KG1 (cell line): ENCODE measurements at regions not wholly inside any gene's neighbourhood (a gene's known extent, or its start where the extent isn't known, plus 50 kb on each side); places are given as distances from the start of the nearest gene placed in this dataset.

ENCODE experiments used
- DNase-seq: peaks from one replicate; lab custom pipeline; 2025; lab: John Stamatoyannopoulos, UW

DNA sequence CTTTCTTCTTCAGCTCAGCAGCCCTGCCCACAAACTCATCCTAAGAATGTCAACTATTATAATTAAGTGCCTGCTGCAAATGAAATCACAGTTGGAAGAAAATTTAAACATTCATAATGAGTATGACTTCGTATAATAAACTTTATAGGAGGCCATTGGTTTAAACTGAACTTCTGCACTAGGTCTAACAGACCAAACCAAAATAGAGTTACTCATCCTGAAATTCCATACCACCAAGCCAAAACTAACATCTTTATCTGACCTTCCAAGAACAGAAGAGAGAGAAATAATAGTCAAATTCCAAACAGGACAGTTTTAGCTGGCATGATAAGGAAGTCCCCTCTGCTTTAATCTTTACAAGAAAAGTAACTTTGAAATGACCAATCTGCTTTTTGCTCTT is 472.4 kb upstream of the PRMT6 start:
- DNase-seq: no peak

DNA sequence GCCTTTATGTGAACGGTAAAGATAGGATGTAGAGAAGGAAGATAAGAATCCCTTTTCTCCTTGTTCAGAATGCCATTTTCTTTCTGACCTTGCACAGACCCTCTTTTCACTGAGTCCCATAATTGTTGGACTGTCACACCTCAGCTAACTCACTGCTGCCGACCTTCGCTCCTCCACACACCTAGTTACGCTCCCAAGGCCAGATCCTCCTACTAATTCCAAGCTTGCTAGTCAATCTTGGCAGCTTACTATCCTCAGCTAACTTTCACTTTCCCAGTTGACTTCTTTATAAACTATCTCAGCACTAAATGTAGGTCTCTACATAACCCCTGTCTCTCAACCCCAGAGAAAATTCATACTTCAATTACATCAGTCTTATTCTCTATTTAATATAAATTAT is 471.8 kb upstream of the PRMT6 start:
- DNase-seq: no peak

DNA sequence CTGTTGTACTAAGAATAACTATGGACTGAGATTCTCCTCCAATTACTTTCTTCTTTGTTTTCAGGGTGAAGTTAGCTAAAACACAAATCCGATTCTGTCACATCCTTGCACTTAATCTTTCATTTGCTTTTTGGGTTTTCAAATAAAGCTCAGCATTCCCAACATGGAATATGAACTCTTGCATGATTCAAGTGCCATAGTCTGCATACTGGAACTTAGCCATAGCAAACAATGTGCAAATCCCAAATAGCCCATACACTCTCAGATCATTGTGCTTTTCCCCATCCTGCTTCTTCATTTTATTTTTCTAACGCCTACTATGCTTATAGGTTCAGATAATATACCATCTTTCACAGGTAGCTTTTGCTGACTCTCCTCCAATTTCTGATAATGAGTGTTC is 455.8 kb upstream of the PRMT6 start:
- no peak for DNase-seq

DNA sequence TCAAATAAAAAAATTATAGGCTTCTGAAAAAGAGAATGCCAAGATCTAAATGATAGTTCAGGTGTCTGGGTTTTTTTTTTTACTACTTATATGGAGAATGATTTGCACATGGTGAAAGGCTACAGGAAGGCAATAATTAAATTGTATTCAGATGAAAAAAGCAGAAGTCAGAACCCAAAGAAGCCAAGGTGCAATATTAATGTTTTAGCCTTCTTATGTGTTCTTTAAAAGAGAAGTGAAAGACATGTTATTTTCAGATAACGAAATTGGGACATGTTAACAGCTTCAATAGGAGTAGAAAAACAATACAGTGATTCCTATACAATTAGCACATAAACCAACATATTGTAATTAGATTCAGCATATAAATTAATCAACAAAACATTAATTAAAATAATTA is 452.9 kb upstream of the PRMT6 start:
- DNase-seq: no peak

DNA sequence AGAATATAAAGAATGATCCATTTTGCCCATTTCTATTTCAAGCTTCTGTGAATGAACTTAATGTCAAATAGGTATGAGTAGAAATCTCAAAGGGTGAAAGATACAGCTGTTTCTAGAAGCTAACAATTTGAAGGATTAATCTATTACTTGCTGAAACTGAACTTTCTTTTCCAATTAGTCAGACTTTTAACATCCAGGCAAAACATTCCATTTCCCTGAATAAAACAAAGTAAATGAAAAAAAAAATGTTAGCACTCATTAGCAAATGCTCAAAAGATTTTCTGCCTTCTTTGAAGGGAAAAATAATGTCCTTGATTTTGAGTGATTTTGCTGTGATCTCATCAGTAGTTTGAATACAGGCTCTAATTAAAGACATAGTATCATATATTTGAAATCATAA is 447.6 kb upstream of the PRMT6 start:
- DNase-seq: no peak

DNA sequence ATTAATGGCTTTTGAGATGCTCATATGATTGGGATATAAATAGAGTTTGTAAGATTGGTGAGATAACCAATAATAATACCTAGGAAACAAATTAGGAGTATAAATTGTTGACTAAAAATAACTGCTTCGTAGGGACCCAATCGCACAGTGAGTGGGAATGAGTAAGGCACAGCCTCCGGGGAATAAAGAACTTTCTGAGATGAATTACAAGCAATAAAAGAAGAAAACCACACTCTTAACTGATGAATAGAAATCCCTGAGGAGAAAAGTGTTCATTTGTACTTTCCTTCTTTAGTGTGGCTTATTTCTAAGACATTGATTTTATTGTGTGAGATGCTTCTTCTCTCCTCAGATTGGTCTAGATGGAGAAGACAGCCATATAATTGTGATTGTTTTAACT is 443.4 kb upstream of the PRMT6 start:
- no peak for DNase-seq

DNA sequence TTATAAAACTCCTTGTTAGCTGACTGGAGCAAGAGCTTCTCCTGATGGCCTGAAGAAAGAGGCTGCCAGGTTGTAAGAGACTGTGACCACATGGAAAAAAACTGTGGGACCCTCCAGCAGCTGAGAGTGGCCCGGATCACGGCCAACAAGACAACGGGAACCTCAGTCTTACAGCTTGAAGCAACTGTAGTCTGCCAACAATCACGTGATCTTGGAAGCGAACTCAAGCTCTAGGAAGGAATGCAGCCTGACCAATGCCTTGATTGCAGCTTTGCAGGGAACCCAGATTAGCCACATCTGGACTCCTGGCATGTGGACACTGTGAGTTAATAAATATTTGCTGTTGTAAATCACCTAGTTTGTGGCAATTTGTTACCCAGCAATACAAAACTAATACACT is 442.6 kb upstream of the PRMT6 start:
- DNase-seq: no peak

DNA sequence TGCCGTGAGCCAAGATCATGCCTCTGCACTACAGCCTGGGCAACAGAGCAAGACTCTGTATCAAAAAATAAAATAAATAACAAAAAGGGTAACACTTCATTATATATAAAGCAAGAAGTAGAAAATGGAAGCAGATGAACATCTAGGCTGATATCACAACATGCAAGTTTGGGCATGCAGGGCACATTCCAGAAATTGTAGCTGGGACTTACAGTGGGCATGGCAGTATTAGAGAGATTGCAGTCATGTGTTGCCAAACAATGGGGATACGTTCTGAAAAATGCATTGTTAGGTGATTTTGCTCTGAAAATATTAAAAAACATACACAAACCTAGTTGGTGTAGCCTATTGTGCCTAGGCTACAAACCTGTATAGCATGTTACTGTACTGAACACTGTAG is 441.0 kb upstream of the PRMT6 start:
- no peak for DNase-seq

DNA sequence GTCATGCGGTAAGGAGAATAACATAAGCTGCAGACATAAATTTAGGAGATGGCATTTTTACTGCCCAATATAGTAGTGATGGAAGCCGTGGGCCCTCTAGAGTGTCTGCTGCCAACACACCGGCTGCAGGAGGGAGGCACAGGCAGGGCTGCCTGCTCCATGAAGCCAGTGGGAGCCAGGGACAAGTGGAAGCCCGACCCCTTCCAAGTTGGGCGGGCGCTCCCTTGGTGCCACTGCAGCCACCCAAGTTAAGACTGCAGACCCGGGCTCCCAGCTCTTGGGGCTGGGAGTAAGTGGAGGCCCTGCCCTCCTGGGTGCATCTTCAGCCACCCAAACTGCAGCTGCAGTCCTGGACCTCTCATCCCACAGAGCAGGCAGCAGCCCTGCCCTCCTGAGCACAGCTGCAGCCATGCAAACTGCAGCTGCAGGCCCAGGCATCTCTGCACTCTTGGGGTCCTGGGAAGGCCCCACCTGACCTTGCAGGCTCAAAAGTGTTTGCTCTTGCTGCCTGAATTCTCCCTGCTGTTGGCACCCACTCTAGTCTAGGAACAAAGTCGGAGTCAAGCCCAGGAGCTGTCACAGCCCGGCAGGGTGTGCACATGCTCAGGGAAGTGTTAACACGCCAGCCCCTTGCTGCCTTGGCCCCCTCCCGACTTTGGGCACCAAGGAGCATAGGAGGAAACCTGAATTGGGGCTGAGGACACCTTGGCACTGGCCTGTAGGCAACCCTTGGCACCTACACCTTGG is 437.2 kb upstream of the PRMT6 start:
- DNase-seq: no peak

DNA sequence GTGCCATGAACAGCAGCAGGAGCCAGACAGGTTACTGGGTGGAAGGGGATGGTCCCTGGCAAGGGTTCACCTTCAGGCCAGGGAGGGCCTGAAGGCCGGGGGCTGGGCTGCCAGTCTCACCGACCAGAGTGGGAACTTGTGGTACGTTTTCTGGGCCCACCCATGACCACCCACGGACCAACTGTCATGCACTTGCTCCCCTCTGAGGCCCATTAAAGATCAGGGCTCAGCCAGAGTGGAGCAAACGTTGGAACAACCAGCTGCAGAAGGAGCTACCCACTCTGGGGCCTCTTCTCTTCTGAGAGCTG is 436.7 kb upstream of the PRMT6 start:
- no peak for DNase-seq

DNA sequence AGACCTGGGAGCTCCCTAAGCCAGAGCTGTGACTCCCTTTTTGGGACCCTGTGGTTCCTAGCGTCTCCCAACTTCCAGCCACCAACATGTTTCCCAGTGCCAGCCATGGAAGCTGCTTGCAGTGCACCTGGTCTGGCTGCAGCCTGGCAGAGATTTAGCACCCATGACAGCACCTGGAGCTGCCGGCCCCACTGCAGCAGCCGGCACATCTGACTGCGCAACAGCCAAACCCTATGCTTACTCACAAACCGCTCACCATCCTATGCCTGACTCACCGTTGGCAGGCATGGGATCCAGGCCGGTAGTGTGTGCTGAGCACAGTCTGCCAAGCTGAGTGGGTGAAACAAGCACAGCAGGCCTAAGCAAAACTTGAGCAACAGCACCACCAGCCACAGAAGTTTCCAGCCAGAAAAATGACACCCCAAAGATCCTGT is 435.9 kb upstream of the PRMT6 start:
- DNase-seq: no peak

DNA sequence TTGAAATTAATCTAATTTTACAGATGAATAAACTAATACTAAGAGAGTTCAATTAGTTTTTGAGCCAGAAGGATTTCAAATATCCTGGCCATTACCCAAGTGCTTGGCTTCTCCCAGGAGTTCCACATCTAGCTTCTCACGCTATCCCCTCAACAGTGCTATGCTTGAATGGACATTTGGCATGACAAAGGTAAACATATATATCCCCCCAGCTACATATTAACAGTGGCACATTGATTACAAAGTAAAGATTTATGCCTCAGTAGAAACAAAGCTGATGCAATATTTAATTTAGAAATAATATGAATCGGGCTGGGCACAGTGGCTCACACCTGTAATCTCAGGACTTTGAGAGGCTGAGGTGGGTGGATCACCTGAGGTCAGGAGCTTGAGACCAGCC is 434.6 kb upstream of the PRMT6 start:
- DNase-seq: no peak

DNA sequence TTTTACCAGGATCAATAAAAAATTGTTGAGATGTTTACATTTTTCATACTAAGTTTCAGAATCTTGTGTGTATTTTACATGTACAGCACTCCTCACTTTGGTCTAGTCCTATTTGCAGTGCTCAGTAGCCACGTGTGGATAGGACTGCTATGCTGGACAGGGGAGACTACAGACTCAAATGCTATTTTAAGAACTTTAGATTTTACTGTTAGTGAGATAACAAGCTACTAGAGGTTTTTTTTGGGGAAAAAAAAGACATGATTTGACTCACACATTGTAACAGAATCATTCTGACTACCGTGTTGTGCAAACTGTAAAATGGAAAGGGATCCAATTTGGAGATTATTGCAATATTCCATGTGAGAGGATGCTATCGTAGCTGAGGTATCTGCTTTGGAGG is 418.9 kb upstream of the PRMT6 start:
- no peak for DNase-seq

DNA sequence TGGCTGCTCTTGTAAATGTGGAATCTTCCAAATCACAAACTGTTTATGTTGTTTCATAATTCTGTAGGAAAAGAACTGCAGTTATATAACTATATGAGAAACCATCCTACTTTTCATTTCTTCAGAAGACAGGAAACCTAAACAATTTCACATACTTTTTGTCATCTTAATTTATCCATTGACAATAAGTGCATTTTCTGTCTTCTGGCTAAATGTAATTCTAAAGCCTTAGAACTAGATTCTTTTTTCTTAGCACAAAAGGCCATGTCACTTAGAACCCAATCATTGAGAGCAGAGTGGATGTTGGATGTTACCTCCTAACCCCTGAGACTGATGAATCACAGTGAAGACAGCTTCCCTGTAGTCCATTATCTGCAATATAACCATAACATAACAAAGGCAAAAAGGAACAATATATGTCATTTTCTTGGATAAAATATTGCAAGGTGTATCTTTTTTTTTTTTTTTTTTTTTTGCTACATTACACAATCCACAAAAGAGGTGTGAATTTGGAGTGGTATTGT is 410.2 kb upstream of the PRMT6 start:
- DNase-seq: no peak

DNA sequence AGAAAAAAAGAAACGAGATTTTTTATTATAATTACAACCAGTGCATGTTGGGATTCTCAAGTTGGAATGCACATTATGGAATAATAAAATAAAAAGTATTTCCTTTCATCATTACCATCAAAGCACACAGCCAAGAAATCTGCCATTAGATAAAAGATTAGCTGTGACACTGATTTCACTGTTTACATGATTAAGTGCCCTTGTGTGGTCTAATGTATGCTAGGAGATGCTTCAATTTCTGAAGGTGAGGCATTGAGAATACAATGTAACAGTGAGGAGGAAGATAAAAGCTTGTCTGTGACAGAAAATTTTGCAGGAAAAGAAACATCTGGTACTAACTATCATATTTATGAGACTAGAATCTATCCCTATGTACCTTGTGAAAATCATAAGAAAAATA is 409.7 kb upstream of the PRMT6 start:
- DNase-seq: no peak

DNA sequence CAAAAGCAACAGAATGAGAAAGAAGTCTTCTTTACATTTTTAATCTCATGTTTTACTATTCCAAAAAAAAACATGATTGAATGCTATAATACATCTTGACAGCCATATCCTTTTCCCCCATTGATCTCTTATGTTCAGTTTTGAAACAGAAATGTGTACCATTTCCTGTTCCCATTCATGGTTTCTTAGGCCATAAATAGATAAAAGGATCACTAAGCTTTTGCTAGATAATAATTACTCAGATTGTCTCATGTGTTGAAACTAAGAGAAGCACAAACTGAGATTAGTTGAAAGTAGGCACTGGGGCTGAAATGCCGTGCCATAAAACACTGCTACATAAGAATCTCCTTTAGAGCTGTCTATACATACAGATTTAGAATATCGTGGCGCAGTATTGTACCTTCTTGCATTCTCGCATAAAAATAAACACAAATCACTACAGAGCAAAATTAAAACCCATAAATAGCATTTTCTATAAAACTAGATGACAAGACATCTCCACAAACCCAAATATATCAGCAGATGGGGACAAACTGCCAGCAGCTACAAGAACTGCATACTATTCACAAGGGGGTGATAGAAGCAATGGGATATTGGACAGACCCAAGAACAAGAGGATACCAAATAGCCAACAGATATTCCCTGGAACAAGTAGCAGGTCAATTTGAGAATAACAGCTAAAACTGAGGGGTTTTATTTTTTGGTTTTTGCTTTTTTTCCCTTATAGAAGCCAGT is 405.3 kb upstream of the PRMT6 start:
- no peak for DNase-seq

DNA sequence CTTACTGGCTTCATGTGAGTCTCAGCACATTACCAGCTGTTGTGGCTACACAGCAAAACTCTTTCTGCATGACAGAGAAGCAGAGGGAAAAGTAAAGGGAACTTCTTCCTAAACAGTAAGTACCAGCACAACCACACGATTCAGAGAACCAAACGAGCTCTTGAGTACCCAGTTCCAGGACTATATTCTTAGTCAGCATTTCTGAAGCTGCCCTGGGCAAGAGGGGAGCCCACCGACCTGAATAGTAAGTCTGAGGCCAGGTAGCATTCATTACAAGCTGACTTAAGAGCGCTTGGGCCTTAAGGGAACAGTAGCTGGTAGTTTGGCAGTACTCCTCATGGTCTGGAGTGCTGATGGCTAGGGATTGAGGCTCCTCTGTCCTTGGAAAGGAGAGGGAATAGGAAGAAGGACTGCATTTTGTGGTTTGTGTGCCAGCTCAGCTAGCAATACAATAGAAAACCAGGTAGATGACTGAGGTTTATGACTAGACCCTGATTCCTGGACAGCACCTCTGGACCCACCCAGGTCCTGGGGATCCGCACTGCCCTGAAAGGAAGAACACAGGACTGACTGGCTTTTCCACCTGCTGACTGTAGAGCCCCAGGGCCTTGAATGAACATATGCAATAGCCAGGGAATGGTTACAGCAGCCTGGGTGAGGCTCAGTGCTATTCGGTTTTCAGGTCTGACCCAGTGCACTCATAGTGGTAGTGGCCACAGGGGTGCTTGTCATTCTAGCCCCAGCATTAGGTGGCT is 396.8 kb upstream of the PRMT6 start:
- no peak for DNase-seq

DNA sequence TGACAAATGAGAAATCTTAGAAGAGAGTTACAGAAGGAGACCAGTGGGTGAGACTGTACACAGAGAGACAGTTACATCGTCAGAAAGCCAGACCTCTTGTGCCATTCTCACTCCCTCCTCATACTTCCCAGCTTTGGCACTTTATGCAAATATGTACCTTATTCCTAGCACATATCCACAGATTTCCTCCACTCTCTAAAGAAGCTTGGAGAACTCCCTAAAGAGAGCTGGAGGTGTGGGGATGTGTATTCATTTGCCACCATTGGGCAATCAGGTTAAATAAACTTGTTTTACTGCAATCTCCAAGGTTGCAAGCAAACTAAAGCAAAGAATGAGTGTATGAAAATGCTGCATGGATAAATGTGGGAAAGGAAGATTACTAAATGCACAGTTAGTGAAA is 380.9 kb upstream of the PRMT6 start:
- no peak for DNase-seq

DNA sequence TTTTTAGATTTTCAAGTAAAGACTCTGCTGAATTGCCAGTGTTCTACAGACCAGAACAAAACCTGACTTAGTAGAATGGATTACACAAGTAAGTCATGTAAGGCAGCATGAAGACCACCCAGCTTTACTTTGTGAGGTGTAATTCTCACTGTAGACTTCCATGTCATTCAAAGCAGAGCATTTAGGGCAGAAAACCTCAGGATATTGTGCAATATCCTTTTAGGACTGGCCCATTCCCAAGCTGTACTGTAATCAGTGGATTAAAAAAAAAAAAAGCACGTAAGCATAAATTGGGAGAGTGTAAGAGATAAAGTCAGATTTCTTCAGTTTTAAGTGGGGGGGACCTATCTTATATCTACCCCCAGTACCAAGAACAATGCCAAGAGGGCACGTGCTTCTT is 380.5 kb upstream of the PRMT6 start:
- no peak for DNase-seq

DNA sequence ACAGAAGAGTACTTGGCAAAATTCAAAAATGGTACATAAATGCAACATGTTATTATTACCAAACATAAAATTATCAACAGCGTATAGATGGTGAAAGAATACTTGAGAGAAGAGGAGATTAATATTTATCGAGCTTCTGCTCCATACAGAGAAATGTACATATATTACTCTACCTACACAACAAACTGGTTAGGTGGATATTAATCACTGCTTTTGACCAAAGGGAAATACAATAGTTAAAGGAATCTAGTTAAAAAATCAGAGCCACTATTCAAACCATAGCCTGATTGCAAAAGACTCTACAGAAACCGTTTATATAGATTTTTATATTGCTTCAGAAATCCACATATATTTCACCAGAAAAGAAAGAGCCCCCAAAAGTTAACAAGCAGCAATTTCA is 379.3 kb upstream of the PRMT6 start:
- DNase-seq: no peak

DNA sequence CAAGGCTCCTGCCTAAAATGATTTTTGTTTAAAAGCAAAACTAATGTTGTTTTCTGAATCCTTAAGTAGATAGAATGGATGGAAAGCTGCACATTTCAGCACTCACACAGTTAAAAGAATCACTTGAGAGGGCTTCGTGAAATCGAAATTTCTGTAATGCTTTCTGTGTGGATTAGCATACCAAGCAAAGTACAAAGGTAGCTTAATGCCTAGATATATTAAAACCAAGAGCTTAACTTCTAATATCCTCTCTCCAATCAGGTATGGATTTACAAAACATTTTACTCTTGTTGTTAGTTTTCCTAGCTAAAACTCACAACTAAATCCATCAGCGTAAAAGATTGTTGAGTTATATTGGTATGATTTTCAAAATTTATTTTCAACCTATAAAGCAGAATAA is 378.8 kb upstream of the PRMT6 start:
- no peak for DNase-seq

DNA sequence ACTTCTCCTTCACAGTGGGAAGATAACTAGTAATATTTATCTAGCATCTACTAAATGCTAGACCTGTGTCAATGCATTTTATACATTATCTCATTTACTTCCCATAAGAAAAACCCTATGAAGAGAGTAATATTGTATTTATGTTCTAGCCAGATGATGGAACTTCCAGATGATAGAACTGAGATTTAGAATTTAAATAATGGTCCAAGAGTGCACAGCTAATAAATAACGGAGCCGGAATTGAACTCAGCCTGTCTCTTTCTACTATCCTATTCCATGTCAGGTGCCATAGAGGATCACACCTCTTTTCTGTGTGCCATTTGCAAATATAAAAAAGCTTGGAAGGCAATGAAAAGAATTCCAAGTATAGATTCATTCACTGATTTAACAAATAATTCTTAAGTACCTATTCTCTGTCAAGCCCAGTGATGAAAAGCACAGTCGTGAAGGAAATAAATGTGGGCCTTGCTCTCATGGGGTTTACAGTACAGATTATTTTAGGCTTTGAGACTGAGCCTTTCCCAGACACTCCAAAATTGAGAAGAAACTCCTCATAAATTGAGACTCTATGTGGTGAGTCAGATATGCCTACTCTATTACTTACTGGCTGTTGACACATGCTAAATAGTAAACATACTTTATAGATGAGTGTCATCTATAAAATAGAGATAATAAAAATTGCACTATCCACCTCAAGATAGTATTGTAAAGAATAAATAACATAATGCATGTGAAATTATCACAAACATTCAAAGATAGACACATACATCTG is 378.0 kb upstream of the PRMT6 start:
- no peak for DNase-seq
